ENCODE measurements at regions not wholly inside any gene's neighbourhood (a gene's known extent, or its start where the extent isn't known, plus 50 kb on each side); places are given as distances from the start of the nearest gene placed in this dataset.
A peak's percentile ranks its signal among the peaks of the same experiment; 100 is the strongest.

DNA sequence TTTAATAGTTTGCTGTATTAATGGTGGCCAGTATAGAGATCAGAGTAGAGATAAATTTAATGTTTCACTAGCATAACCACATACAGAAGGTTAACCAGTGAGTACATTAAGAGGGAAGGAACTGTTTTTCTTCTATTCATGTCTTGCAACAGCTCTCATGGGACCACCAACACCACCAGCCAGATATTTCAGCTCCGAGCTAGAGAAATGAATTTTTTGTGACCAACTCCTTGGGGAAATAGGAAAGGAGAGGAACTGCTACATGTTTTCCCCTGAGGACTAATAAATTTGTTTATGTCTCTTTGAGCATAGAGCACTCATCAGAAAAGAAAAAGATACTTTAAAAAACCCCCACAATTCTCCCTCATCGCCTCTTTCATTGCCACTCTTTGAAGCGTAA lies 247.5 kb downstream of the MBNL1 start:
- Histone ChIP-seq H3K79me1 (ENCODE audit: low read length) (no peaks in the 10 kb centered on the region), H3K4ac (ENCODE audit: low read depth, low read length) (no peak overlapping the region), H3K27ac (ENCODE audit: low read depth, low read length) (no peak overlapping the region), H3K4me1 (ENCODE audit: control insufficient read depth, low read depth, low read length) (no peaks in the 10 kb centered on the region), H2BK15ac (replicated peaks; ENCODE audit: low read depth) (no peak overlapping the region), H3K4me3 (ENCODE audit: low read length) (no peak overlapping the region), H2BK5ac (ENCODE audit: low read length) (no peak overlapping the region), H3K9ac (ENCODE audit: low read length) (no peak overlapping the region), H4K8ac (ENCODE audit: low read depth, low read length) (no peak overlapping the region), H3K27me3 (ENCODE audit: insufficient read depth, low read length, poor library complexity) (no peaks in the 10 kb centered on the region), H3K56ac (ENCODE audit: low read length) (no peak overlapping the region), H2AK5ac (ENCODE audit: low read length) (no peak overlapping the region), H2BK120ac (ENCODE audit: low read depth, low read length) (no peak overlapping the region), H3K4me2 (ENCODE audit: low read length) (no peak overlapping the region), H3K36me3 (ENCODE audit: control insufficient read depth, insufficient read depth, low read length) (no peaks in the 10 kb centered on the region), H3K18ac (ENCODE audit: low read length) (no peak overlapping the region), H3K79me2 (ENCODE audit: control insufficient read depth, insufficient read depth, low read length) (no peaks in the 10 kb centered on the region), H4K5ac (ENCODE audit: low read length) (no peak overlapping the region), H3K23ac (ENCODE audit: low read length) (no peak overlapping the region)
- WGBS (ENCODE audit: extremely low coverage, insufficient coverage, low lambda C conversion rate): no CpG with 5 or more reads among the region's 3 CpGs
- DNase-seq: no peak

- Histone ChIP-seq H3K4me1 (ENCODE audit: control insufficient read depth, low read depth, low read length) (no peaks in the 10 kb centered on the region), H3K4me2 (ENCODE audit: low read length) (no peak overlapping the region), H4K8ac (ENCODE audit: low read depth, low read length) (no peak overlapping the region), H2BK5ac (ENCODE audit: low read length) (no peak overlapping the region), H2AK5ac (ENCODE audit: low read length) (no peak overlapping the region), H3K27me3 (ENCODE audit: insufficient read depth, low read length, poor library complexity) (no peaks in the 10 kb centered on the region), H3K9ac (ENCODE audit: low read length) (no peak overlapping the region), H3K23ac (ENCODE audit: low read length) (no peak overlapping the region), H3K4ac (ENCODE audit: low read depth, low read length) (no peak overlapping the region), H3K79me1 (ENCODE audit: low read length) (no peaks in the 10 kb centered on the region), H3K4me3 (ENCODE audit: low read length) (no peak overlapping the region), H3K27ac (ENCODE audit: low read depth, low read length) (no peak overlapping the region), H2BK15ac (replicated peaks; ENCODE audit: low read depth) (no peak overlapping the region), H3K18ac (ENCODE audit: low read length) (no peak overlapping the region), H4K5ac (ENCODE audit: low read length) (no peak overlapping the region), H2BK120ac (ENCODE audit: low read depth, low read length) (no peak overlapping the region), H3K79me2 (ENCODE audit: control insufficient read depth, insufficient read depth, low read length) (no peaks in the 10 kb centered on the region), H3K36me3 (ENCODE audit: control insufficient read depth, insufficient read depth, low read length) (no peaks in the 10 kb centered on the region), H3K56ac (ENCODE audit: low read length) (no peak overlapping the region)
- no CpG with 5 or more reads among the region's 2 CpGs for WGBS (ENCODE audit: extremely low coverage, insufficient coverage, low lambda C conversion rate)
- peak; percentile 59 for DNase-seq
These were observed 248.8 kb downstream of the MBNL1 start for GRCh38 chr3:152517502-152517901.

- Histone ChIP-seq H2BK120ac (ENCODE audit: low read depth, low read length) (peak overlapping the region; percentile 28), H3K4me2 (ENCODE audit: low read length) (no peak overlapping the region), H3K36me3 (ENCODE audit: control insufficient read depth, insufficient read depth, low read length) (no peaks in the 10 kb centered on the region), H3K79me1 (ENCODE audit: low read length) (no peaks in the 10 kb centered on the region), H3K9ac (ENCODE audit: low read length) (no peak overlapping the region), H3K4me1 (ENCODE audit: control insufficient read depth, low read depth, low read length) (no peaks in the 10 kb centered on the region), H3K4me3 (ENCODE audit: low read length) (no peak overlapping the region), H3K27ac (ENCODE audit: low read depth, low read length) (no peak overlapping the region), H3K27me3 (ENCODE audit: insufficient read depth, low read length, poor library complexity) (no peaks in the 10 kb centered on the region), H3K23ac (ENCODE audit: low read length) (no peak overlapping the region), H4K8ac (ENCODE audit: low read depth, low read length) (no peak overlapping the region), H4K5ac (ENCODE audit: low read length) (no peak overlapping the region), H3K56ac (ENCODE audit: low read length) (no peak overlapping the region), H3K4ac (ENCODE audit: low read depth, low read length) (no peak overlapping the region), H2BK5ac (ENCODE audit: low read length) (no peak overlapping the region), H3K18ac (ENCODE audit: low read length) (no peak overlapping the region), H2BK15ac (replicated peaks; ENCODE audit: low read depth) (no peak overlapping the region), H3K79me2 (ENCODE audit: control insufficient read depth, insufficient read depth, low read length) (no peaks in the 10 kb centered on the region), H2AK5ac (ENCODE audit: low read length) (no peak overlapping the region)
- no peak for DNase-seq
- WGBS (ENCODE audit: extremely low coverage, insufficient coverage, low lambda C conversion rate): no CpG with 5 or more reads among the region's 2 CpGs
These were observed 249.6 kb downstream of the MBNL1 start for GRCh38 chr3:152518346-152518745.

DNA sequence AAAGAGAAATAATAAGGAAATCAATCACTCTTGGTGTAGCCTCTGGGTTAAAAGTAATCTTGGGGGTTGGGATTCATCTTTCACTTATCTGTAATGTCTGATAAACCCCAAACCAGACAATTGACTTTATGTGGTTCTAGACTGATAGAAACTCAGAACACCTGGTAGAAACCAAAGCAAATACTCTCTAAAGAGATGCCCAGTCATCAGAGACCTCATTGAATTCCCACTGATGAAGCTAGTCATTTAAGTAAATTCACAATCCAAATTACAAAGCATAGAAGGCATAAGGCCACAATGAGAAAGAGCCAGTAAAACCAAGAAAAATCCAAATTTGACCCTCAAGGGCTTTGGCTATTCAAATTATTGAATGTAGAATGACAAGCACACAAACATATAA lies 250.6 kb downstream of the MBNL1 start:
- no peaks in the 10 kb centered on the region for H3K4me1 ChIP-seq (ENCODE audit: control insufficient read depth, low read depth, low read length)
- no peak overlapping the region for H2AK5ac ChIP-seq (ENCODE audit: low read length)
- no peak overlapping the region for H3K27ac ChIP-seq (ENCODE audit: low read depth, low read length)
- H4K5ac ChIP-seq (ENCODE audit: low read length): no peak overlapping the region
- no peaks in the 10 kb centered on the region for H3K79me2 ChIP-seq (ENCODE audit: control insufficient read depth, insufficient read depth, low read length)
- no peaks in the 10 kb centered on the region for H3K79me1 ChIP-seq (ENCODE audit: low read length)
- no peak overlapping the region for H2BK120ac ChIP-seq (ENCODE audit: low read depth, low read length)
- no peak overlapping the region for H3K4me3 ChIP-seq (ENCODE audit: low read length)
- DNase-seq: no peak
- no peak overlapping the region for H2BK5ac ChIP-seq (ENCODE audit: low read length)
- H2BK15ac ChIP-seq (replicated peaks; ENCODE audit: low read depth): no peak overlapping the region
- H3K4me2 ChIP-seq (ENCODE audit: low read length): no peak overlapping the region
- H3K56ac ChIP-seq (ENCODE audit: low read length): no peak overlapping the region
- no peak overlapping the region for H3K4ac ChIP-seq (ENCODE audit: low read depth, low read length)
- H3K9ac ChIP-seq (ENCODE audit: low read length): no peak overlapping the region
- H3K18ac ChIP-seq (ENCODE audit: low read length): no peak overlapping the region
- no peaks in the 10 kb centered on the region for H3K27me3 ChIP-seq (ENCODE audit: insufficient read depth, low read length, poor library complexity)
- H3K23ac ChIP-seq (ENCODE audit: low read length): no peak overlapping the region
- no peaks in the 10 kb centered on the region for H3K36me3 ChIP-seq (ENCODE audit: control insufficient read depth, insufficient read depth, low read length)
- H4K8ac ChIP-seq (ENCODE audit: low read depth, low read length): no peak overlapping the region

DNA sequence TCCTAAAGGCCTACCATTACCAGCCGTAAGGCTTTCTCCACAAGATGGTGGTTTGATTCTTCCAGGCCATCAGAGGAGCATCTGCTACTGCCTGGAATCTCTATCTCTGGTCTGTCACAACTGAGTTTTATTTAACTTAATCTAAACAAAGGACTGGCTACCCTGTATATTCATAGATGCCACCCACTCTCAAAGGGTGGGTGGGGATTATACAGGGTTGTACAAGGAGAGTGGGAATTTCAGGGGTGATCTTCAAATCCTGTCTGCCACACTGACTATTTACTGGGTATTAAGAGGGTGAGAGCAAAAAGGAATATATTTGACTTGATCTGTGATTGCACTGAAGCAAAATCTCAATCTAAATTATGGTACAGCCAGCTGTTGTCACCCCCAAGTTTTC lies 253.3 kb downstream of the MBNL1 start:
- Histone ChIP-seq H2BK15ac (replicated peaks; ENCODE audit: low read depth) (no peak overlapping the region), H3K4me1 (ENCODE audit: control insufficient read depth, low read depth, low read length) (no peaks in the 10 kb centered on the region), H3K4me3 (ENCODE audit: low read length) (no peak overlapping the region), H2BK120ac (ENCODE audit: low read depth, low read length) (no peak overlapping the region), H3K9ac (ENCODE audit: low read length) (no peak overlapping the region), H3K27me3 (ENCODE audit: insufficient read depth, low read length, poor library complexity) (no peaks in the 10 kb centered on the region), H3K4me2 (ENCODE audit: low read length) (no peak overlapping the region), H3K18ac (ENCODE audit: low read length) (no peak overlapping the region), H4K5ac (ENCODE audit: low read length) (no peak overlapping the region), H3K23ac (ENCODE audit: low read length) (no peak overlapping the region), H2BK5ac (ENCODE audit: low read length) (no peak overlapping the region), H3K79me1 (ENCODE audit: low read length) (no peaks in the 10 kb centered on the region), H3K36me3 (ENCODE audit: control insufficient read depth, insufficient read depth, low read length) (no peaks in the 10 kb centered on the region), H4K8ac (ENCODE audit: low read depth, low read length) (no peak overlapping the region), H3K79me2 (ENCODE audit: control insufficient read depth, insufficient read depth, low read length) (no peaks in the 10 kb centered on the region), H3K27ac (ENCODE audit: low read depth, low read length) (no peak overlapping the region), H3K4ac (ENCODE audit: low read depth, low read length) (no peak overlapping the region), H3K56ac (ENCODE audit: low read length) (no peak overlapping the region), H2AK5ac (ENCODE audit: low read length) (no peak overlapping the region)
- no CpG with 5 or more reads among the region's 1 CpG for WGBS (ENCODE audit: extremely low coverage, insufficient coverage, low lambda C conversion rate)
- no peak for DNase-seq

- no peak overlapping the region for H2BK5ac ChIP-seq (ENCODE audit: low read length)
- no peak overlapping the region for H4K8ac ChIP-seq (ENCODE audit: low read depth, low read length)
- H2BK15ac ChIP-seq (replicated peaks; ENCODE audit: low read depth): no peak overlapping the region
- WGBS (ENCODE audit: extremely low coverage, insufficient coverage, low lambda C conversion rate): no CpG with 5 or more reads among the region's 3 CpGs
- DNase-seq: peak; percentile 59
- H3K36me3 ChIP-seq (ENCODE audit: control insufficient read depth, insufficient read depth, low read length): no peaks in the 10 kb centered on the region
- H2AK5ac ChIP-seq (ENCODE audit: low read length): no peak overlapping the region
- no peak overlapping the region for H3K27ac ChIP-seq (ENCODE audit: low read depth, low read length)
- H3K4ac ChIP-seq (ENCODE audit: low read depth, low read length): no peak overlapping the region
- no peak overlapping the region for H3K23ac ChIP-seq (ENCODE audit: low read length)
- no peaks in the 10 kb centered on the region for H3K27me3 ChIP-seq (ENCODE audit: insufficient read depth, low read length, poor library complexity)
- H3K18ac ChIP-seq (ENCODE audit: low read length): no peak overlapping the region
- H3K4me3 ChIP-seq (ENCODE audit: low read length): no peak overlapping the region
- H2BK120ac ChIP-seq (ENCODE audit: low read depth, low read length): no peak overlapping the region
- no peaks in the 10 kb centered on the region for H3K79me2 ChIP-seq (ENCODE audit: control insufficient read depth, insufficient read depth, low read length)
- H4K5ac ChIP-seq (ENCODE audit: low read length): no peak overlapping the region
- H3K4me2 ChIP-seq (ENCODE audit: low read length): no peak overlapping the region
- H3K56ac ChIP-seq (ENCODE audit: low read length): no peak overlapping the region
- no peak overlapping the region for H3K9ac ChIP-seq (ENCODE audit: low read length)
- no peaks in the 10 kb centered on the region for H3K4me1 ChIP-seq (ENCODE audit: control insufficient read depth, low read depth, low read length)
- H3K79me1 ChIP-seq (ENCODE audit: low read length): no peaks in the 10 kb centered on the region
These were observed 255.7 kb downstream of the MBNL1 start for GRCh38 chr3:152524198-152525140.

Data from mesendoderm (in vitro differentiated cells).